HG03378 (cell line): ENCODE measurements at regions not wholly inside any gene's neighbourhood (a gene's known extent, or its start where the extent isn't known, plus 50 kb on each side); places are given as distances from the start of the nearest gene placed in this dataset.

ENCODE experiments used
- ATAC-seq: cut with Tn5 transposase; IDR thresholded peaks from one replicate; pipeline ENCODE4 v1.9.1; 2021; ENCODE audit warnings: mild to moderate bottlenecking, moderate library complexity; ENCODE audit not compliant: unreplicated experiment

- ATAC-seq, result no peak
These were observed 69.7 kb upstream of the EGR2 start for GRCh38 chr10:62885684-62886461.

GRCh38 chr10:62880162-62880561, 64.0 kb upstream of the EGR2 start:
- ATAC-seq, result no peak

GRCh38 chr10:62873866-62874265, 57.7 kb upstream of the EGR2 start:
- ATAC-seq, result no peak

DNA sequence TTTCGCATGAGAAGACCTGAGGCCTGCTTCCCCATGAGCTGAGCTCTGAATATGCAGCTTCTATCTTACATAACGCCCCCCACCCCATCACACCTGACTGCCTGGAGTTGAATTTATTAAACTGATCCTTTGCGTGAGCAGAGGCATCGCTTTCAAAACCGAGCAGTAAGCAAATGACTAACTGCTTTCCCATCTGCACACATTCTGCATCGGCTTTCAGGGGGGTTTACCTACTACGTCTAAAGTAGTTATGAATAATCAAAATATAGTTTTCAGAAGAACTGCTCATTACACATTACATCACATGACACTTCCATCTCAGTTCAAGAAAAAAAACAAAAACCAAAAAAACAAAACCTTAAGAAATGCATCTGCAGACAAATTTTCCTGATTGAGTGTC, 54.7 kb upstream of the EGR2 start:
- peak; percentile 98 for ATAC-seq

- no peak for ATAC-seq
These were observed 53.8 kb upstream of the EGR2 start for GRCh38 chr10:62869958-62870357.

DNA sequence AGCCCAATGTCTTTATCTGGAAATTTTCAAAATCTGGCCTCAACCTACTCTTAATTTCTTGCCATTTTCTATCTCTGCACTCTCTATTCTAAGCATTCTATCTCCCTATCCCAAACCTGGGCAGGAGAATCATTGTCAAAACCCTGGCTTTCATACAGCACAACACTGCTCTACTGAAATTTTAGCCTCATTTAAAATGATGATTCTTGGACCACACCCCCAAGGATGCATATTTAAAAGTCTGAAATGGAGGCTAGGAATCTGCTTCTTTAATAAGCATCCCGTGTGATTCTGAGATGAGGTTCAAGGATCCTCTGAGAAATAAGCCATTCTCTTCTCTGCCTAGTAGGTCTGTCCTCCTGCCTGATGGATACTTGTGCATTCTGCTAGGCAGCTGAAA, 50.8 kb upstream of the EGR2 start:
- no peak for ATAC-seq

DNA sequence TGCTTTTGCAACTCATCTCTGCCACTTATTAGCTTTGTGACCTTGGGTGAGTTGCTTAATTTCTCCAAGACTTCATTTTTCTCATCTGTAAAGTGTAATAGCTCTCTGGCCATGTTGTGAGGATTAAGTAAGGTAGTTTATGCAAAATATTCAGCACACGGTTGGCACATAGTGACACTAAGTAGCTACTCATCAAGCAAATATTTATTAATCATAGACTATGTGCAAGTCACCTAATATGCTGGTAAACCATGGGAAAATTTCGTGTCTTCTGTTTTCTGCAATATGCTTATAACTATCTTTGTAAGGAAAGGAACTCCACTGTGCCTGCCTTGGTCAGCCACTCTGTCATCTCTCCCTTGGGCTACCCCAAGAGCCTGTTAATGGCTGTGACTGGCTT, 50.3 kb upstream of the EGR2 start:
- no peak for ATAC-seq
